ENCODE measurements at regions not wholly inside any gene's neighbourhood (a gene's known extent, or its start where the extent isn't known, plus 50 kb on each side); places are given as distances from the start of the nearest gene placed in this dataset.

DNA sequence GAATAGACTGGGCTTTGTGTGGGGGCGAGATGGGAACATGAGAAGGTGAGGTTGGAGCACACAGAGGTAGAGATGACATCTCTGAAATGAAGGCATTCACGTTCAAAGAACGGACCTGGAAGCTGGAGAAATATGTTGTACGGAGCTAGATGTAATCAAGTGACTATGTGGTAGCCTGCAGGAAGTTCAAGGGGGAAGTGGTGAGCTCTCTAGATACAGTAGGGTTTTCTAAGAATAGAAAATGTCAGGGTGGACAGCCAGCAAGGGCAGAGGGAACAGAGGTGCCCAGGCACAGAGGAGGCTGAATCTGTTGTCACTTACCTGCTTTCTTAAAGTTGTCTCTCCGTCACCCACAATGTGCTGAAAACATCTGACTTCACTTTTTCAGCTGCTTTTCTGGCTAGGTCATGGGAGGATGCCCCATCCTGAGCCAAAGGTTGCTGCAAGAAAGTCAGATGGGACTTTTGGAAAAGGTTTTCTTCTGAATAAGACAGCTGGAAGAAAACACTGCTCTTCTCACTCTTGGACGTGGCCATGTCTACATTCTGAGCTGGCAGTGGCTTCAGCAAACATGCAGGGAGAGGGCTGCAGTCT is 171.5 kb upstream of the B3GAT1 start:
- TF ChIP-seq, protein P1, sequence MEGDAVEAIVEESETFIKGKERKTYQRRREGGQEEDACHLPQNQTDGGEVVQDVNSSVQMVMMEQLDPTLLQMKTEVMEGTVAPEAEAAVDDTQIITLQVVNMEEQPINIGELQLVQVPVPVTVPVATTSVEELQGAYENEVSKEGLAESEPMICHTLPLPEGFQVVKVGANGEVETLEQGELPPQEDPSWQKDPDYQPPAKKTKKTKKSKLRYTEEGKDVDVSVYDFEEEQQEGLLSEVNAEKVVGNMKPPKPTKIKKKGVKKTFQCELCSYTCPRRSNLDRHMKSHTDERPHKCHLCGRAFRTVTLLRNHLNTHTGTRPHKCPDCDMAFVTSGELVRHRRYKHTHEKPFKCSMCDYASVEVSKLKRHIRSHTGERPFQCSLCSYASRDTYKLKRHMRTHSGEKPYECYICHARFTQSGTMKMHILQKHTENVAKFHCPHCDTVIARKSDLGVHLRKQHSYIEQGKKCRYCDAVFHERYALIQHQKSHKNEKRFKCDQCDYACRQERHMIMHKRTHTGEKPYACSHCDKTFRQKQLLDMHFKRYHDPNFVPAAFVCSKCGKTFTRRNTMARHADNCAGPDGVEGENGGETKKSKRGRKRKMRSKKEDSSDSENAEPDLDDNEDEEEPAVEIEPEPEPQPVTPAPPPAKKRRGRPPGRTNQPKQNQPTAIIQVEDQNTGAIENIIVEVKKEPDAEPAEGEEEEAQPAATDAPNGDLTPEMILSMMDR (IDR thresholded peaks at IDR 0.05; ENCODE audit: unreplicated experiment): no peak
- BruUV-seq (replicated peaks): no TSS peak
- ChIA-PET POLR2A (no interaction called here), CTCF (interaction anchor here (0.6 kb wide), 2 partner anchors 26 to 147 kb away, joined by 3 to 4 read pairs; no protein-coding TSS in a partner anchor)
- no peaks in the 10 kb centered on the region for H3K36me3 Mint-ChIP-seq (ENCODE audit: insufficient read depth, unreplicated experiment)
- H3K27me3 Mint-ChIP-seq (ENCODE audit: insufficient read depth, unreplicated experiment): no peaks in the 10 kb centered on the region
- no peaks in the 10 kb centered on the region for H3K4me1 Mint-ChIP-seq (ENCODE audit: insufficient read depth, unreplicated experiment)
- H3K4me3 Mint-ChIP-seq (ENCODE audit: unreplicated experiment): no peak overlapping the region
- H3K27ac Mint-ChIP-seq (ENCODE audit: low read depth, unreplicated experiment): no peak overlapping the region
- H3K9me3 Mint-ChIP-seq (ENCODE audit: unreplicated experiment): peaks cover 7% of the 10 kb centered on the region
- no peak for DNase-seq (ENCODE audit: unreplicated experiment)
- intact Hi-C loops (cut with micrococcal nuclease): no loop called here

DNA sequence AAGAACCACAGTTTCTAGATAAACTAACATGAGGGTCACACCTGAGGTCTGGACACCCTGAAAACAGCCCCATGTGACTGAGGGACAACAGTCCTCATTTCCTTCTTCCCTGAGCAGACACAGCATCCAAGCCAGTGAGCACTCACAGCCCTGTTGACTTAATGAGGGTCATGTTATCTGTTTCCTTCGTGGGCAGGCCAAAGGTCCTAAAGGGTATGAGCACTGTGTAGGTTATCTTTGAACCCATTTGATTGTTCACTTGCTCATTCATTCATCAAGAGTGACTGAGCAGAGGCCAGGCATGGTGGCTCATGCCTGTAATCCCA is 170.7 kb upstream of the B3GAT1 start:
- Mint-ChIP-seq H3K27ac (ENCODE audit: low read depth, unreplicated experiment) (no peak overlapping the region), H3K4me3 (ENCODE audit: unreplicated experiment) (no peak overlapping the region), H3K9me3 (ENCODE audit: unreplicated experiment) (peaks cover 7% of the 10 kb centered on the region), H3K4me1 (ENCODE audit: insufficient read depth, unreplicated experiment) (no peaks in the 10 kb centered on the region), H3K36me3 (ENCODE audit: insufficient read depth, unreplicated experiment) (no peaks in the 10 kb centered on the region), H3K27me3 (ENCODE audit: insufficient read depth, unreplicated experiment) (no peaks in the 10 kb centered on the region)
- no TSS peak for BruUV-seq (replicated peaks)
- intact Hi-C loops (cut with micrococcal nuclease): no loop called here
- POLR2A ChIA-PET: no interaction called here
- CTCF ChIA-PET: interaction anchor here (0.6 kb wide), 1 partner anchor 25 kb away, joined by 4 read pairs; no protein-coding TSS in a partner anchor
- TF ChIP-seq, protein P1 (IDR thresholded peaks at IDR 0.05; ENCODE audit: unreplicated experiment): no peak
- no peak for DNase-seq (ENCODE audit: unreplicated experiment)

DNA sequence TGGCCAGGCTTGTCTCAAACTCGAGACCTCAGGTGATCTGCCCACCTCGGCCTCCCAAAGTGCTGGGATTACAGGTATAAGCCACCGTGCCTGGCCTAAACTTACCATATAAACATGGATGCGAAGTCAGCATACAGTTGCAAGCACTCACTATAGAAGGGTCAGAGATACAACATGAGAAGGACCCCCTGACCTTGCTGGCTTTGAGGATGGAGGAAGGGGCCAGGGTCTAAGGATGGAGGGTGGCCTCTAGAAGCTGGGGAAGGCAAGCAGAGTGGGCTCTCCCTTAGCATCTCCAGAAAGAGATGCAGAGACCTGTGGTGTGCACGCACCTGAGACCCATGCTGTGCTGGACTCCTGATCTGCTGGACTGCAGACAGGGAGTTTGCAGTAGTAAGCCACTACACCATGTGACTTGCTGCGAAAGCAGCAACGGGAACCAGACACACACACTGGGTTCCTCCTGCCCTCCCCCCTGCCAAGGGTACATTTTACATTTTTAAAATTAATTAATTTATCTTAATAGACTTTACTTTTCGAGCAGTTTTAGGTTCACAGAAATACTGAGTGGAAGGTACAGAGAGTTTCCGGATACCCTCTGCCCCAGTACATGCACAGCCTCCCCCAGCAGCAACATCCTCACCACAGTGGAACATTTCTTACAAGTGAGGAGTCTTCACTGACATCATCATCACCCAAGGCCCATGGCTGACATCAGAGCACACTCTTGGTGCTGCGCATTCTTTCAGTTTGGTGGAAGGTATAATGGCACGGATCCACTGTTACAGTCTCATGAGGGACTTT is 170.1 kb upstream of the B3GAT1 start:
- POLR2A ChIA-PET: no interaction called here
- no TSS peak for BruUV-seq (replicated peaks)
- Mint-ChIP-seq H3K9me3 (ENCODE audit: unreplicated experiment) (peaks cover 7% of the 10 kb centered on the region), H3K36me3 (ENCODE audit: insufficient read depth, unreplicated experiment) (no peaks in the 10 kb centered on the region), H3K27me3 (ENCODE audit: insufficient read depth, unreplicated experiment) (no peaks in the 10 kb centered on the region), H3K4me3 (ENCODE audit: unreplicated experiment) (no peak overlapping the region), H3K27ac (ENCODE audit: low read depth, unreplicated experiment) (no peak overlapping the region), H3K4me1 (ENCODE audit: insufficient read depth, unreplicated experiment) (no peaks in the 10 kb centered on the region)
- TF ChIP-seq, protein P1 (IDR thresholded peaks at IDR 0.05; ENCODE audit: unreplicated experiment): no peak
- DNase-seq (ENCODE audit: unreplicated experiment): no peak
- CTCF ChIA-PET: no interaction called here
- intact Hi-C loops (cut with micrococcal nuclease): no loop called here

DNA sequence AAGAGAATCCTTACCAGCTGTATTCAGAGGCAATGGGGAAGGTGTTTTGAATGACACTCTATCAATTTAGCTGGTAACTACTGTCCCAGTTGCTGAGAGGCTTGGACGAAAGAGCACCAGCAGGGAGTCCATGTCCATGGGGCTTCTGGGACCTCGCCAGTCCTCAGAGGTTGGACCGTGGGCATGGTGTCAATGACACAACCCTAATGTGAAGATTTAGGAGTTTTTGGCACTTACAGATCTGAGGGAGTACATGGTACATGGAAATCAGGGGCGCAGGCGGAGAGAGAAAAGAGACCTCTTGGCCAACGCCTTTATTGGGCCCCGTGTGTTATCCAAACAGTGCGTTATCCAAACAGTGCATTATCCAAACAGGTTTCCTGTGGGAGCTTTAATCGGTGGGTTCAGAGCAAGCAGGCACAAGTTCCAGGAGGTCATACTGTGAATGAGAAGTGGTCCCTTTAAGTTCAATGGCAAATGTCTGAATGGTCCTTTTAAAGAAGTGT is 169.1 kb upstream of the B3GAT1 start:
- Mint-ChIP-seq H3K9me3 (ENCODE audit: unreplicated experiment) (no peaks in the 10 kb centered on the region), H3K4me1 (ENCODE audit: insufficient read depth, unreplicated experiment) (no peaks in the 10 kb centered on the region), H3K27ac (ENCODE audit: low read depth, unreplicated experiment) (no peak overlapping the region), H3K4me3 (ENCODE audit: unreplicated experiment) (no peak overlapping the region), H3K36me3 (ENCODE audit: insufficient read depth, unreplicated experiment) (no peaks in the 10 kb centered on the region), H3K27me3 (ENCODE audit: insufficient read depth, unreplicated experiment) (no peaks in the 10 kb centered on the region)
- intact Hi-C loops (cut with micrococcal nuclease): no loop called here
- BruUV-seq (replicated peaks): no TSS peak
- TF ChIP-seq, protein P1 (IDR thresholded peaks at IDR 0.05; ENCODE audit: unreplicated experiment): no peak
- no peak for DNase-seq (ENCODE audit: unreplicated experiment)
- CTCF ChIA-PET: no interaction called here
- POLR2A ChIA-PET: no interaction called here

All from MCF 10A (cell line).